ENCODE measurements at regions not wholly inside any gene's neighbourhood (a gene's known extent, or its start where the extent isn't known, plus 50 kb on each side); places are given as distances from the start of the nearest gene placed in this dataset.

- ChIA-PET POLR2A (no interaction called here), CTCF (no interaction called here)
These were observed 127.1 kb upstream of the TANK start for GRCh38 chr2:161033059-161033660.

GRCh38 chr2:161036926-161037325 lies 123.3 kb upstream of the TANK start:
- POLR2A ChIA-PET: no interaction called here
- CTCF ChIA-PET: no interaction called here

- CTCF ChIA-PET: no interaction called here
- POLR2A ChIA-PET: no interaction called here
These were observed 121.2 kb upstream of the TANK start for GRCh38 chr2:161039071-161039470.

- ChIA-PET CTCF (no interaction called here), POLR2A (no interaction called here)
These were observed 118.9 kb upstream of the TANK start for GRCh38 chr2:161041356-161041755.

GRCh38 chr2:161042990-161043625 lies 117.1 kb upstream of the TANK start:
- CTCF ChIA-PET: no interaction called here
- POLR2A ChIA-PET: no interaction called here

GRCh38 chr2:161044095-161044865 lies 115.9 kb upstream of the TANK start:
- CTCF ChIA-PET: interaction anchor here (0.8 kb wide), 1 partner anchor 290 kb away, joined by 3 read pairs; no protein-coding TSS in a partner anchor

GRCh38 chr2:161044921-161045320 lies 115.3 kb upstream of the TANK start:
- ChIA-PET POLR2A (no interaction called here), CTCF (no interaction called here)

More at GRCh38 chr2:161044095-161044865, 115.9 kb upstream of the TANK start:
- POLR2A ChIA-PET: no interaction called here

GRCh38 chr2:161045726-161046125 lies 114.5 kb upstream of the TANK start:
- POLR2A ChIA-PET: no interaction called here
- CTCF ChIA-PET: no interaction called here

- CTCF ChIA-PET: no interaction called here
- POLR2A ChIA-PET: no interaction called here
These were observed 113.4 kb upstream of the TANK start for GRCh38 chr2:161046876-161047275.

- ChIA-PET POLR2A (no interaction called here), CTCF (no interaction called here)
These were observed 111.9 kb upstream of the TANK start for GRCh38 chr2:161048317-161048716.

- ChIA-PET CTCF (no interaction called here), POLR2A (no interaction called here)
These were observed 110.7 kb upstream of the TANK start for GRCh38 chr2:161049559-161049958.

GRCh38 chr2:161052214-161052613 lies 108.0 kb upstream of the TANK start:
- CTCF ChIA-PET: no interaction called here
- POLR2A ChIA-PET: no interaction called here

- POLR2A ChIA-PET: interaction anchor here (0.6 kb wide), 1 partner anchor 1206 kb away, joined by 3 read pairs; no protein-coding TSS in a partner anchor
- CTCF ChIA-PET: no interaction called here
These were observed 104.9 kb upstream of the TANK start for GRCh38 chr2:161055289-161055688.

GRCh38 chr2:161059388-161059787 lies 100.8 kb upstream of the TANK start:
- CTCF ChIA-PET: no interaction called here
- POLR2A ChIA-PET: no interaction called here

GRCh38 chr2:161061786-161062185 lies 98.4 kb upstream of the TANK start:
- ChIA-PET CTCF (no interaction called here), POLR2A (no interaction called here)

- ChIA-PET CTCF (interaction anchor here (0.6 to 2.1 kb wide), 6 partner anchors 11 to 953 kb away, joined by 3 to 9 read pairs (median 4); no protein-coding TSS in a partner anchor), POLR2A (no interaction called here)
These were observed 96.9 kb upstream of the TANK start for GRCh38 chr2:161063157-161063945.

- CTCF ChIA-PET: interaction anchor here (0.6 to 2.1 kb wide), 5 partner anchors 20 to 954 kb away, joined by 3 to 9 read pairs (median 4); no protein-coding TSS in a partner anchor
- POLR2A ChIA-PET: no interaction called here
These were observed 96.3 kb upstream of the TANK start for GRCh38 chr2:161063946-161064306.

- ChIA-PET POLR2A (no interaction called here), CTCF (no interaction called here)
These were observed 92.3 kb upstream of the TANK start for GRCh38 chr2:161067846-161068350.

- CTCF ChIA-PET: no interaction called here
- POLR2A ChIA-PET: no interaction called here
These were observed 91.6 kb upstream of the TANK start for GRCh38 chr2:161068670-161069069.
